NB4 (cell line): ENCODE measurements at regions not wholly inside any gene's neighbourhood (a gene's known extent, or its start where the extent isn't known, plus 50 kb on each side); places are given as distances from the start of the nearest gene placed in this dataset.

Experiments used
- DNase-seq: peaks from one replicate; pipeline ENCODE4 v3.0.0; 2010; ENCODE audit warnings: low read depth
- H3K4me3 ChIP-seq: one replicate; pipeline ENCODE4 v1.5.1; 2011; ENCODE audit warnings: mild to moderate bottlenecking, low read depth, low read length, moderate library complexity
- CTCF ChIP-seq: IDR thresholded peaks from one replicate; pipeline ENCODE4 v1.5.1; 2012; ENCODE audit warnings: low read depth, low read length
- MAX ChIP-seq: IDR thresholded peaks from 2 replicates; pipeline ENCODE4 v1.6.1; 2011; ENCODE audit warnings: low read depth, low read length
- MYC ChIP-seq: IDR thresholded peaks from 2 replicates; pipeline ENCODE4 v1.6.1; 2011; ENCODE audit warnings: low read depth, low read length
- POLR2A ChIP-seq: IDR thresholded peaks from 2 replicates; pipeline ENCODE4 v1.6.1; 2011; ENCODE audit warnings: mild to moderate bottlenecking; ENCODE audit not compliant: insufficient read length; ENCODE audit errors: extremely low read depth

- no peak for DNase-seq
- no peak overlapping the region for H3K4me3 ChIP-seq
- TF ChIP-seq MYC = no peak
- TF ChIP-seq POLR2A = no peak
- no peak for TF ChIP-seq CTCF
- no peak for TF ChIP-seq MAX
Measured at GRCh38 chr11:16412525-16413172, 56.3 kb upstream of the SOX6 start.

GRCh38 chr11:16410479-16410878 lies 54.1 kb upstream of the SOX6 start:
- no peak for DNase-seq
- H3K4me3 ChIP-seq = no peak overlapping the region
- TF ChIP-seq MYC = no peak
- TF ChIP-seq MAX = no peak
- no peak for TF ChIP-seq CTCF

GRCh38 chr11:16408619-16409018 lies 52.3 kb upstream of the SOX6 start:
- DNase-seq = no peak
- H3K4me3 ChIP-seq = no peak overlapping the region
- TF ChIP-seq CTCF = no peak
- no peak for TF ChIP-seq POLR2A
- no peak for TF ChIP-seq MYC

GRCh38 chr11:16406226-16406625 lies 49.9 kb upstream of the SOX6 start:
- no peak for DNase-seq
- no peak overlapping the region for H3K4me3 ChIP-seq
- TF ChIP-seq CTCF (no peak), POLR2A (no peak), MAX (no peak), MYC (no peak)
